ENCODE measurements at regions not wholly inside any gene's neighbourhood (a gene's known extent, or its start where the extent isn't known, plus 50 kb on each side); places are given as distances from the start of the nearest gene placed in this dataset.

- TF ChIP-seq NCOA5 (CRISPR knock-in tag; IDR thresholded peaks at IDR 0.05): no peak
- peak; percentile 61 for TF ChIP-seq HDAC2 (CRISPR knock-in tag; IDR thresholded peaks at IDR 0.05)
- no peak for TF ChIP-seq LRRFIP1 (CRISPR knock-in tag; conservative IDR thresholded peaks at IDR 0.05)
- TF ChIP-seq FOXA1 (IDR thresholded peaks at IDR 0.05): peak; percentile 66
- peak; percentile 82 for TF ChIP-seq FOXA1 (CRISPR knock-in tag; IDR thresholded peaks at IDR 0.05)
- TF ChIP-seq HNF1A (IDR thresholded peaks at IDR 0.05; ENCODE audit: low read depth): peak; percentile 58; the same call in 1 of the 2 replicates
- no peak; the same call in 1 of the 2 replicates for TF ChIP-seq HNF1A (CRISPR knock-in tag; IDR thresholded peaks at IDR 0.05; ENCODE audit: borderline replicate concordance)
- peak in 1 of 2 experiments; percentile 41; a peak in 1 of 4 replicates for TF ChIP-seq NR2F1 (CRISPR knock-in tag; IDR thresholded peaks at IDR 0.05)
- TF ChIP-seq ZNF576 (CRISPR knock-in tag; IDR thresholded peaks at IDR 0.05): no peak
- TF ChIP-seq MIER3 (CRISPR knock-in tag; IDR thresholded peaks at IDR 0.05; ENCODE audit: borderline replicate concordance): peak; percentile 53; the same call in 1 of the 2 replicates
- TF ChIP-seq PATZ1 (CRISPR knock-in tag; IDR thresholded peaks at IDR 0.05): peak; percentile 40; the same call in 1 of the 2 replicates
- no peak for TF ChIP-seq CCDC6 (CRISPR knock-in tag; IDR thresholded peaks at IDR 0.05)
- TF ChIP-seq ZBTB4 (CRISPR knock-in tag; IDR thresholded peaks at IDR 0.05; ENCODE audit: borderline replicate concordance): no peak
- TF ChIP-seq ZNF691 (CRISPR knock-in tag; IDR thresholded peaks at IDR 0.05; ENCODE audit: borderline replicate concordance, low read depth): no peak
Measured at GRCh38 chr20:22452442-22453011, 131.8 kb downstream of the FOXA2 start (continued).

All from HepG2 (cell line).